HEK293 (cell line): ENCODE measurements at regions not wholly inside any gene's neighbourhood (a gene's known extent, or its start where the extent isn't known, plus 50 kb on each side); places are given as distances from the start of the nearest gene placed in this dataset.
"Not testable (repeated sequence)": the region's sequence is repeated elsewhere in the genome, so short reads cannot be mapped to it uniquely, and the experiment has no call there.

Experiments
- TCF7L2 ChIP-seq: IDR thresholded peaks from 2 replicates; pipeline ENCODE4 v1.6.1; 2011; ENCODE audit warnings: low read depth, mild to moderate bottlenecking, inconsistent platforms, low read length, moderate library complexity, borderline replicate concordance
- ZBTB21 ChIP-seq: fragments of 450-650 bp; formaldehyde crosslinking; IDR thresholded peaks from 2 replicates; pipeline ENCODE4 v1.5.1; 2017; ENCODE audit warnings: missing biosample characterization, missing genetic modification characterization
- ZNF24 ChIP-seq: fragments of 450-650 bp; formaldehyde crosslinking; IDR thresholded peaks from 2 replicates; pipeline ENCODE4 v1.5.1; 2016; ENCODE audit warnings: missing biosample characterization, missing genetic modification characterization
- ZNF274 ChIP-seq, 2 experiments: fragments of 200-500 bp in 1 of 2; fragments of 450-650 bp in 1 of 2; sonication (Bioruptor generic) in 1 of 2; formaldehyde crosslinking in 1 of 2; IDR thresholded peaks; 2 replicates each; pipeline versions ENCODE4 v1.5.1 to v1.6.1; 2014 to 2016; ENCODE audit warnings: borderline replicate concordance in 1 of 2, inconsistent platforms in 1 of 2, low read length in 1 of 2, missing biosample characterization in 1 of 2, missing genetic modification characterization in 1 of 2
- ZNF626 ChIP-seq: fragments of 450-650 bp; sonication (Bioruptor Pico); formaldehyde crosslinking; IDR thresholded peaks from 2 replicates; pipeline ENCODE4 v1.5.1; 2018; ENCODE audit warnings: missing biosample characterization, missing genetic modification characterization, inconsistent platforms
- TF ChIP-seq, protein P1 (sequence below): fragments of 450-650 bp; formaldehyde crosslinking; IDR thresholded peaks from 2 replicates; pipeline ENCODE4 v1.5.1; 2016; ENCODE audit warnings: missing biosample characterization, missing genetic modification characterization
- TF ChIP-seq, protein P2 (sequence below): fragments of 450-650 bp; formaldehyde crosslinking; IDR thresholded peaks from 2 replicates; pipeline ENCODE4 v1.5.1; 2016; ENCODE audit warnings: missing biosample characterization, missing genetic modification characterization
- TF ChIP-seq, protein P3 (sequence below): sonication (generic); formaldehyde crosslinking; IDR thresholded peaks from 2 replicates; pipeline ENCODE4 v1.8.1; 2022; ENCODE audit warnings: mild to moderate bottlenecking, moderate library complexity, missing genetic modification reagents

- not testable (repeated sequence) for TF ChIP-seq ZBTB21 (tag by site-specific recombination); TCF7L2; ZNF626; ZNF24 (tag by site-specific recombination); ZNF274 (IDR thresholded peaks at IDR 0.05; ENCODE audit: low read length); ZNF274 (tag by site-specific recombination; IDR thresholded peaks at IDR 0.05; ENCODE audit: borderline replicate concordance)
- TF ChIP-seq, protein P1, sequence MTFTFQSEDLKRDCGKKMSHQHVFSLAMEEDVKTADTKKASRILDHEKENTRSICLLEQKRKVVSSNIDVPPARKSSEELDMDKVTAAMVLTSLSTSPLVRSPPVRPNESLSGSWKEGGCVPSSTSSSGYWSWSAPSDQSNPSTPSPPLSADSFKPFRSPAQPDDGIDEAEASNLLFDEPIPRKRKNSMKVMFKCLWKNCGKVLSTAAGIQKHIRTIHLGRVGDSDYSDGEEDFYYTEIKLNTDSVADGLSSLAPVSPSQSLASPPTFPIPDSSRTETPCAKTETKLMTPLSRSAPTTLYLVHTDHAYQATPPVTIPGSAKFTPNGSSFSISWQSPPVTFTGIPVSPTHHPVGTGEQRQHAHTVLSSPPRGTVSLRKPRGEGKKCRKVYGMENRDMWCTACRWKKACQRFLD (tag by site-specific recombination) = not testable (repeated sequence)
- TF ChIP-seq, protein P2, sequence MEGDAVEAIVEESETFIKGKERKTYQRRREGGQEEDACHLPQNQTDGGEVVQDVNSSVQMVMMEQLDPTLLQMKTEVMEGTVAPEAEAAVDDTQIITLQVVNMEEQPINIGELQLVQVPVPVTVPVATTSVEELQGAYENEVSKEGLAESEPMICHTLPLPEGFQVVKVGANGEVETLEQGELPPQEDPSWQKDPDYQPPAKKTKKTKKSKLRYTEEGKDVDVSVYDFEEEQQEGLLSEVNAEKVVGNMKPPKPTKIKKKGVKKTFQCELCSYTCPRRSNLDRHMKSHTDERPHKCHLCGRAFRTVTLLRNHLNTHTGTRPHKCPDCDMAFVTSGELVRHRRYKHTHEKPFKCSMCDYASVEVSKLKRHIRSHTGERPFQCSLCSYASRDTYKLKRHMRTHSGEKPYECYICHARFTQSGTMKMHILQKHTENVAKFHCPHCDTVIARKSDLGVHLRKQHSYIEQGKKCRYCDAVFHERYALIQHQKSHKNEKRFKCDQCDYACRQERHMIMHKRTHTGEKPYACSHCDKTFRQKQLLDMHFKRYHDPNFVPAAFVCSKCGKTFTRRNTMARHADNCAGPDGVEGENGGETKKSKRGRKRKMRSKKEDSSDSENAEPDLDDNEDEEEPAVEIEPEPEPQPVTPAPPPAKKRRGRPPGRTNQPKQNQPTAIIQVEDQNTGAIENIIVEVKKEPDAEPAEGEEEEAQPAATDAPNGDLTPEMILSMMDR (tag by site-specific recombination) = not testable (repeated sequence)
- TF ChIP-seq, protein P3, sequence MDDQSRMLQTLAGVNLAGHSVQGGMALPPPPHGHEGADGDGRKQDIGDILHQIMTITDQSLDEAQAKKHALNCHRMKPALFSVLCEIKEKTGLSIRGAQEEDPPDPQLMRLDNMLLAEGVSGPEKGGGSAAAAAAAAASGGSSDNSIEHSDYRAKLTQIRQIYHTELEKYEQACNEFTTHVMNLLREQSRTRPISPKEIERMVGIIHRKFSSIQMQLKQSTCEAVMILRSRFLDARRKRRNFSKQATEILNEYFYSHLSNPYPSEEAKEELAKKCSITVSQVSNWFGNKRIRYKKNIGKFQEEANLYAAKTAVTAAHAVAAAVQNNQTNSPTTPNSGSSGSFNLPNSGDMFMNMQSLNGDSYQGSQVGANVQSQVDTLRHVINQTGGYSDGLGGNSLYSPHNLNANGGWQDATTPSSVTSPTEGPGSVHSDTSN (CRISPR knock-in tag) = not testable (repeated sequence)
Measured at GRCh38 chrX:107393656-107394055, 55.8 kb upstream of the FRMPD3 start.
